GM21717 (cell line): ENCODE measurements at regions not wholly inside any gene's neighbourhood (a gene's known extent, or its start where the extent isn't known, plus 50 kb on each side); places are given as distances from the start of the nearest gene placed in this dataset.

Experiments
- ATAC-seq: cut with Tn5 transposase; IDR thresholded peaks from one replicate; pipeline ENCODE4 v1.9.1; 2021; ENCODE audit warnings: mild to moderate bottlenecking, moderate library complexity; ENCODE audit not compliant: unreplicated experiment

DNA sequence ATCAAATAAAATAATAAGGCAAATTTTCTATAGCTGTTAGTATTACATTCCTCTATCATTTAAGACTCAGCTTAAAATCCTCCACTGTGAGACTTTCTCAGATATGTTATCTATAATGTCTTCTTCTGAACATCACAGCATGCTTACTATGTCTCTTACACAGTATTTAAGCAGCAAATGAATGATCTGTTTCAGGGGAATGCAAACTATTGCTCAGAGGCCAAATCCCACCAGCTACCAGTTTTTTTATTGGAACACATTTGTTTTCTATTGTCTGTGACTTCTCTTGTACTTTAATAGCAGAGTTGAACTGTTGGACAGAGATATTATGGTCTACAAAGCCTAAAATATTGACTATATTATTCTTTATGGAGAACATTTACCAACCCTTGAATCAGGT, 59.6 kb downstream of the C3orf38 start:
- ATAC-seq = no peak

- ATAC-seq = no peak
Measured at GRCh38 chr3:88211096-88211890, 61.5 kb downstream of the C3orf38 start.

DNA sequence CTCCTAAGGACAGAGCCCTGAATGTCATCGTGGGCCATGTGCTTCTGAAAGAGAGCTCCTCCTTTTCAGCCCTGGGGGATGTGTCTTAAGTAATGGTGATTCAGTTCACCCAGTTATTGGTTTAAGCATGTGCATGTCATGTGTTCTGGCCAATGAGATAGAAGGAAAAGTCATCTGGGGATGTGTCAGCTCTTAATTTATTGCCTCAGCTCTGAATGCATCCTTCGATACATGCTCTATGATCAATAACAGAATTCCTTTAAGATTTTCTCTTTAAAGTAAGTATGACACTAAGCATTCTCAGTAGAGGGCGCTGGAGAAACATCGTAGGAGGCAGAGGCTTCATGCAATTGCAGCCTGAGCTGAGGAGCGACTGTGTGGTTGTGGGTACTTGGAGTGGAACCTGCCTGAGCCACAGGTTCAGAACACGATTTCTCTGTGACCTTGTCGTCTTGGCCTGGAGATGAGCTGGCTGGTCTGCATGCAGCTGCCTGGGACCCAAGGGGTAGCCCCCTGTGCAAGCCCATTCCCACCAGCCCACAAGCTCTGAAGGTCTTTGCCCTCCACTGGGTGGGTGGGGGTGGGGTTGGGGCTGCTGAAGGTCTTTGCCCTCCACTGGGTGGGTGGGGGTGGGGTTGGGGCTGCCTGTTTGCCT, 69.5 kb downstream of the C3orf38 start:
- peak; percentile 79 for ATAC-seq

DNA sequence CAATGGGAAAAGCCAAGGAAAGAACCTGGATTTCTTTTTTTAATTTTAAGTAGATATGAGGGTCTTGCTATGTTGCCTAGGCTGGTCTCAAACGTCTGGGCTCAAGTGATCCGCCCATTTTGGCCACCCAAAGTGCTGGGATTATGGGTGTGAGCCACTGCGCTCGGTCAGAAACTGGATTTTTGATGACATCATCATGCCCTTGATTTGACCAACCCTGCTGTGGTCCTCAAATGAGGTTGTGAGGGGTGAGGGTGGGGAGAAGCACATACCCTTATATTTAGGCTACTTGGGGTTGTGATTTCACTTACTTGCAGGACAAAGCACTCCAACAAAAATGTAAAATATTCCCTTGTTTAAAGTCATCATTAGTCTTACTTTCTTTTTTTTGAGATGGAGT, 70.4 kb downstream of the C3orf38 start:
- ATAC-seq = no peak

- ATAC-seq = no peak
Measured at GRCh38 chr3:88221726-88222125, 72.0 kb downstream of the C3orf38 start.

DNA sequence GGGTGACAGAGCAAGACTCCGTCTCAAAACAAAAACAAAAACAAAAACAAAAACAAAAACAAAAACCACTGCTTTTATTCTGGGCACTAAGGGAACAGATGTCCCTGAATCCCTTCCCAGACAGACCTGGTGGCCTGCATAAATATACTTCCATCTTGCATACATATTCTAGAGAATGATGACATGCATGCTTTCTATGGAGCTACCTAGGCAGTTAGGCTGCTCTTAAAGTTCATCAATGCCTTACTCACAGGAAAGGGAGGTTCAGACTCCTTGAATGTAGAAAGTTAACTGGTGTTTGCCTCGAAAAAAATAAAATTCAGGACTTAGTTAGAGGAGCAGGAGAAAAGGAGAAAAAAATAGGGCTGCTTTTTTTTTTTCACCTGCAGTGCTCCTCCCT, 72.6 kb downstream of the C3orf38 start:
- no peak for ATAC-seq

DNA sequence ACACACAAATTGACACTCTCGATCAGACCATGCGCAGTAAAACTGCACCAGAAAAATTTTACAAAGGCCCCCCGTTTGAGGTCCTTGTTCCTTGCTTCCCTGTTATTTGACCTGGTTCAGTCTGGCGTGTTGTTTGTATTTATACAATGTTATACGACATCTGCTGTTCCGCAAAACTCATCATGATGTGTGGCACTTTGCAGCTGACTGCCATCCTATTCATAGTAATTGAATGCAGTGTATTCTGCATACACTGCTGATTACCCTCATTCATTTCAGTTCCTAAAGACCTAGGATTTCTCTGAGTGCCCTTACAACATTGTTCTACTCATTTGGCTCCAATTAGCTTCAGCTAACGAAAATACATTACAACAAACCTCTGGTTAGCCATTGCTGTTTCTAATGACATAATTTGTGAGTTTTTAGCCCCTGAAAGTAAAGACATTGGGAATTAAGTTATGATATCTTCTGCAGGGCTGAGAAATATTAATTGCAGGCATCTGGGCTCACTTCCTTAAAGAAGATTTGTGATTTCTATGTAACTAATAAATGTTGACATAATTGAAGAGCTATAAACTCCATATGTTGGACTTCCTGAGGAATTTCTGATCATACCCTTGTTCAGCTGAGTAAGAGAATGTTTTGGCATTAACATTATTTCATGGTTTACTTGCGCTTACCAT, 75.7 kb downstream of the C3orf38 start:
- no peak for ATAC-seq

GRCh38 chr3:88226910-88227309, 77.2 kb downstream of the C3orf38 start:
- no peak for ATAC-seq

DNA sequence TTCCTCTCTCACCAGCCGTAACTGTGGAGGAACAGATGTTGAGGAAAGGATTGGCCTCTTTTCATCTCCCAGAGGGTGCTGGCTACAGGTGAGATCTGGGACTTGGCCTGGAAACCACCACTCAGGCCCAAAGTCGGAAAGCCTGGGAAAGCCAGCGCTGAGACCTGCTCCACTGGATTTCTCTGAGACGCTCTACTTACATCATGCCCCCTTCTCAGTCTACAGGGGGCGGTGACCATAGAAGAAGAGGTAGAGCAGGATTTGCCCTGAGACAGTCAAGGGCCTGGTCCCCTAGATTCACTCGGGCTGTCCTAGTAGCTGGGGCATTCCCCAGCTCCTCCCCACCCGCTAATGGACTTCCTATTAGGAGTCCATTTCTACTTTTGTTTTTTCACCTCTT, 80.9 kb downstream of the C3orf38 start:
- ATAC-seq = no peak

DNA sequence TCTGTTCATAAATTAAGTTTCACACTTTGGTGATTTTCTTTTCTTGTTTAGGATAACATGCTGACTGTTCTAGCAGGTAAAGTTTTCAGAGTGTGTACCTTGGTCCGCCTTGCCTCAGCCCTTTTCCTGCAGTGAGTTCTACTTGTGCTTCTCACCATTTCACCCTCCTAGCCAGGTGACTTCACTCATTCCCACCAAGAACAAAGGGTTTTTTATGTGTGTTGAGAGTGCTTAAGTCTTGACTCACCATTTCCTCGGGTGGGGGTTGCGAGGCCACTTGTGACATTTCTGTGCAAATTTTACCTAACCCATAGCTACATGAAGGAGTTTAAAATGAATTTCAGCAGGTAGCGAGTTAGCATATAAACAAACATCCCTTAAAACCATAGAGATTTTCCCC, 81.4 kb downstream of the C3orf38 start:
- ATAC-seq = no peak

- ATAC-seq = no peak
Measured at GRCh38 chr3:88231632-88232031, 81.9 kb downstream of the C3orf38 start.

- ATAC-seq = no peak
Measured at GRCh38 chr3:88235102-88235501, 85.3 kb downstream of the C3orf38 start.

DNA sequence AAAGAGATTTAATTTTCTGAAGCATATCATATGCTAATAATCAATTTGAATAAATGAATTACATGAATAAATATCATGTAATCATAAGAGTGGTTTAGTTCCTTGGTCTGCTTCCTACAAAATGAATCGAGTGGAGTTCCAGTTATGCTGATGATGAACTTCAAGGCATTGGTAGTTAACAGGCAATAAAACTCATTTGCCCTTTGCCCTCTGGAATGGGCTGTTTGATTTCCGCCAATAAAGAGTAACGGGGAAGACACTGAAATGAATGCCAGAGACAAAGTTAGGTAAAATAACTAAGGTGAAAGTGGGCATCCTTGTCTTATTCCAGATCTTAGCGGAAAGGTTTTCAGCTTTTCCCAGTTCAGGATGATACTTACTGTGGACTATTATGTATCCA, 90.1 kb downstream of the C3orf38 start:
- ATAC-seq = no peak

GRCh38 chr3:88248658-88249057, 98.9 kb downstream of the C3orf38 start:
- no peak for ATAC-seq

GRCh38 chr3:88259045-88259444, 109.3 kb downstream of the C3orf38 start:
- ATAC-seq = no peak

DNA sequence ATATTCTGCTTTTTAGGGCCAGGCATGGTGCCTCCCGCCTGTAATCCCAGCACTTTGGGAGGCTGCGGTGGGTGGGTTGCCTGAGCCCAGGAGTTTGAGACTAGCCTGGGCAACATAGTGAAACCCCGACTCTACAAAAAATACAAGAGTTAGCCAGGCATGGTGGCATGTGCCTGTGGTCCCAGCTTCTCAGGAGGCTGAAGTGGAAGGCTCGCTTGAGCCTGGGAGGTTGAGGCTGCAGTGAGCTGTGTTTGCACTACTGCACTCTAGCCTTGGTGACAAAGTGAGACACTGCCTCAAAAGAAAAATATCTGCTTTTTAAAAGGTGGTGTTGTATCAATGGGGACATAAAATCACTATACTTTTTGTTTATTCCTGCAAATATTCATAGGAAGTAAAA, 112.8 kb downstream of the C3orf38 start:
- ATAC-seq = no peak

DNA sequence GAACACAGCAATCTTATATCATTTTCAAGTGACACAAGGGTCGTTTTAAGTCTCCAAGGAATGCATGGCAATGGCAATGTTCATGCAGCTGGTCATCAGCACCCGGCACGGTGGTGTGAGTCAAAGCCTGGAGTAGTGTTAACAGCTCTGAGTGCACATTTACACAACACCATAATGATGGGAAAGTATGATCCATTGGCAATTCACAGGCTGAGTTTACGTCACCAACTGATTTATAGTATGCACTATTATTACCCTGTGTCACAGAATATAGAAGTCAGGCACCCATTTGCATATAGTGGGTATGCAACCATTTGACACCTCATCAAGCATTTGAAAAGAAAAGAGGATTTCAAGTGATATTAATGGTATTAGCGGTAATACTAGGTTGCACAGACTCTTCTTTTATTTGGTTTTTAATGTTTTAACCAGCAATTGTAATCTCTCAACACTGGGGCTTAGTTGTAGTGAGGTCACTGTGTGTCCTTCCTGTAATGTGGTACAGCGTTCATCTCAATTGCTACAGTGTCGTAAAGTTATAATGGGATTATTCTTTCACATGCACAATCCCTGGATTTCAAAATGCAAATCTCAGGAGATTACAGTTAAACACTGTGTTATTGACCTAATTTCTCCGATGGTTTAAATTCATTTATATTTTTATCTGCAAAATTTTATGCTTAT, 113.8 kb downstream of the C3orf38 start:
- ATAC-seq = no peak

- ATAC-seq = no peak
Measured at GRCh38 chr3:88267441-88267840, 117.7 kb downstream of the C3orf38 start.

DNA sequence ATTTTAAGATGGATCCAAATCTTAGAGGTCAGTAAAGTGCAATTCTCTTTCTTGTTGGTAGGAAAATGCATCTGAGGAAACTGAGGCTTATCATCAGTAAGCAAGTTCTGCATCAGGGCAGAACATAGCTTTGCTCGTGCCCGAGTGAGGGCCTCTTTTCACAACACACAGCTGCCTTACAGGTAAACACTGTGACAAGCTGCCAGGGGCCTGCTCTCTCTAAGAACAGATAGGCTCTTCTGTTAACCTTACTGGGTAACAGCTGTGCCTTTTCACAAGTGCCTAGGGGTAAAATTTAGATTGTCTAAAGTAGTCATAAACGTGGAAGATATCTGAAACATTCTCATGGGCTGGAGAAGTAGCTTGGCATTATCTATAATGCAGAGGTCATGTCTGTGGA, 118.1 kb downstream of the C3orf38 start:
- ATAC-seq = no peak

GRCh38 chr3:88280326-88280725, 130.6 kb downstream of the C3orf38 start:
- no peak for ATAC-seq

GRCh38 chr3:88282528-88283241, 132.9 kb downstream of the C3orf38 start:
- ATAC-seq = no peak
